ENCODE measurements at regions not wholly inside any gene's neighbourhood (a gene's known extent, or its start where the extent isn't known, plus 50 kb on each side); places are given as distances from the start of the nearest gene placed in this dataset.

DNA sequence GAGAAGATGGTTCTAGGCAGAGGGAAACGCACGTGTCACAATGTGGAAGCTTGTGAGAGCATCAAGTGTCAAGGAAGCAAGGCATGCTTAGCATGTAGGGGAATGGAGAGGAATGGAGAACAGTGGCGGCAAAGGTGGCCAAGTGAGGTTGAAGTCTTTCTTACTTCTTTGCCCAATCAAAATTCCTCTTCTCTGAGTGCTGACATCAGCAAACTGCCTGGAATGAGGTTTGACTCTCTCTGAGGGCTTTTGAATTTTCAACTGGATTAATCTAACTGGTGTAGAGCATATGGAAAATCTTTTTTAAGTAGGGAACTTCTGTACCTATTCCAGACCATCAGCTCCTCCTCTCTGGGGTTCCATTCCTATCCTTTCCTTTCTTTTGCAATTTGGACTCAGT, 61.9 kb upstream of the BNC1 start:
- Histone ChIP-seq H3K4me3 (ENCODE audit: control insufficient read depth in 2 of 3, extremely low read depth in 1 of 3, insufficient read depth in 2 of 3, low read depth in 1 of 3, low read length in 3 of 3) (no peak overlapping the region), H4K20me1 (ENCODE audit: control insufficient read depth, extremely low read depth, insufficient read depth, low read length) (no peaks in the 10 kb centered on the region), H3K79me2 (ENCODE audit: control insufficient read depth, insufficient read depth, low read length) (no peaks in the 10 kb centered on the region), H3K27me3 (ENCODE audit: control insufficient read depth, extremely low read depth, insufficient read depth, low read length) (no peaks in the 10 kb centered on the region), H3K27ac (ENCODE audit: control insufficient read depth, insufficient read depth, low read length) (no peak overlapping the region), H3K4me2 (ENCODE audit: control insufficient read depth, extremely low read depth, insufficient read depth, low read depth, low read length) (no peak overlapping the region), H3K4me1 (ENCODE audit: control insufficient read depth, extremely low read depth, insufficient read depth, low read length) (no peaks in the 10 kb centered on the region), H3K9me3 (ENCODE audit: control insufficient read depth, low read depth, low read length) (no peaks in the 10 kb centered on the region), H3K9ac (ENCODE audit: control insufficient read depth, extremely low read depth, insufficient read depth, low read length) (no peak overlapping the region), H3K9me1 (ENCODE audit: control insufficient read depth, extremely low read depth, insufficient read depth, low read length) (no peaks in the 10 kb centered on the region), H2AFZ (ENCODE audit: control insufficient read depth, low read length) (no peak overlapping the region), H3K36me3 (ENCODE audit: control insufficient read depth in 2 of 2, extremely low read depth in 1 of 2, insufficient read depth in 2 of 2, low read length in 2 of 2) (no peaks in the 10 kb centered on the region)
- FAIRE-seq (peak; percentile 34), DNase-seq (ENCODE audit: low read depth, low spot score) (no peak)
- TF ChIP-seq, protein P1, sequence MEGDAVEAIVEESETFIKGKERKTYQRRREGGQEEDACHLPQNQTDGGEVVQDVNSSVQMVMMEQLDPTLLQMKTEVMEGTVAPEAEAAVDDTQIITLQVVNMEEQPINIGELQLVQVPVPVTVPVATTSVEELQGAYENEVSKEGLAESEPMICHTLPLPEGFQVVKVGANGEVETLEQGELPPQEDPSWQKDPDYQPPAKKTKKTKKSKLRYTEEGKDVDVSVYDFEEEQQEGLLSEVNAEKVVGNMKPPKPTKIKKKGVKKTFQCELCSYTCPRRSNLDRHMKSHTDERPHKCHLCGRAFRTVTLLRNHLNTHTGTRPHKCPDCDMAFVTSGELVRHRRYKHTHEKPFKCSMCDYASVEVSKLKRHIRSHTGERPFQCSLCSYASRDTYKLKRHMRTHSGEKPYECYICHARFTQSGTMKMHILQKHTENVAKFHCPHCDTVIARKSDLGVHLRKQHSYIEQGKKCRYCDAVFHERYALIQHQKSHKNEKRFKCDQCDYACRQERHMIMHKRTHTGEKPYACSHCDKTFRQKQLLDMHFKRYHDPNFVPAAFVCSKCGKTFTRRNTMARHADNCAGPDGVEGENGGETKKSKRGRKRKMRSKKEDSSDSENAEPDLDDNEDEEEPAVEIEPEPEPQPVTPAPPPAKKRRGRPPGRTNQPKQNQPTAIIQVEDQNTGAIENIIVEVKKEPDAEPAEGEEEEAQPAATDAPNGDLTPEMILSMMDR (optimal IDR thresholded peaks at IDR 0.05 in 1 of 3, IDR thresholded peaks at IDR 0.05 in 1 of 3, conservative IDR thresholded peaks at IDR 0.05 in 1 of 3; ENCODE audit: extremely low read depth in 1 of 3, insufficient read depth in 2 of 3, low read length in 3 of 3), result no peak
- no peak for TF ChIP-seq EZH2 (IDR thresholded peaks at IDR 0.05; ENCODE audit: low read length)
- dilution Hi-C loops (cut with MboI; ENCODE audit: extremely low pct_ligation_motif_present, low sequenced_read_pairs), result no loop called here

DNA sequence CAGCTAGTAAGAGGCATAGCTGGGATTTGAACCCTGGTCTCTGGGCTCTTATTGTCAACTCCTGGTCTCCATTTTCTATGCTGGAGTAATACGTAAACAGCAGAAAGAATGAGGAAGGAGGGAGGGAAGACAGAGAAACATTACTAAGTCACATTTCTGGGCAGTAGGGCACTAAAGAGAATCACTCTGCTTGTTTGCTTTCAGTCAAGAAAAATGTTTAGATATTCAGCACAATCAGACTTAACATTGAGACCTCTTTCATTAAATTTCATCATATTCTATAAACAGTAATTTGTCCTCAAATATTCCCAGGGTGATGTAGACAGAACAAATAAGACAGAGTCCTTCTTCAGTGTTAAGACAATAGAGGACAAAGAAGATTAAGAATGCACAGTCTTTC, 67.7 kb upstream of the BNC1 start:
- Histone ChIP-seq H3K36me3 (ENCODE audit: control insufficient read depth in 2 of 2, extremely low read depth in 1 of 2, insufficient read depth in 2 of 2, low read length in 2 of 2) (no peaks in the 10 kb centered on the region), H3K27me3 (ENCODE audit: control insufficient read depth, extremely low read depth, insufficient read depth, low read length) (no peaks in the 10 kb centered on the region), H3K9me1 (ENCODE audit: control insufficient read depth, extremely low read depth, insufficient read depth, low read length) (no peaks in the 10 kb centered on the region), H3K79me2 (ENCODE audit: control insufficient read depth, insufficient read depth, low read length) (no peaks in the 10 kb centered on the region), H4K20me1 (ENCODE audit: control insufficient read depth, extremely low read depth, insufficient read depth, low read length) (no peaks in the 10 kb centered on the region), H3K27ac (ENCODE audit: control insufficient read depth, insufficient read depth, low read length) (no peak overlapping the region), H3K4me2 (ENCODE audit: control insufficient read depth, extremely low read depth, insufficient read depth, low read depth, low read length) (no peak overlapping the region), H3K4me1 (ENCODE audit: control insufficient read depth, extremely low read depth, insufficient read depth, low read length) (peaks cover 20% of the 10 kb centered on the region), H3K9me3 (ENCODE audit: control insufficient read depth, low read depth, low read length) (no peaks in the 10 kb centered on the region), H2AFZ (ENCODE audit: control insufficient read depth, low read length) (peak overlapping the region; percentile 56), H3K4me3 (ENCODE audit: control insufficient read depth in 2 of 3, extremely low read depth in 1 of 3, insufficient read depth in 2 of 3, low read depth in 1 of 3, low read length in 3 of 3) (no peak overlapping the region), H3K9ac (ENCODE audit: control insufficient read depth, extremely low read depth, insufficient read depth, low read length) (no peak overlapping the region)
- FAIRE-seq, result no peak
- TF ChIP-seq, protein P1 (optimal IDR thresholded peaks at IDR 0.05 in 1 of 3, IDR thresholded peaks at IDR 0.05 in 1 of 3, conservative IDR thresholded peaks at IDR 0.05 in 1 of 3; ENCODE audit: extremely low read depth in 1 of 3, insufficient read depth in 2 of 3, low read length in 3 of 3), result no peak
- no peak for TF ChIP-seq EZH2 (IDR thresholded peaks at IDR 0.05; ENCODE audit: low read length)
- DNase-seq (ENCODE audit: low read depth, low spot score), result no peak
- dilution Hi-C loops (cut with MboI; ENCODE audit: extremely low pct_ligation_motif_present, low sequenced_read_pairs), result no loop called here

Measured in keratinocyte (primary cell).